ENCODE measurements at regions not wholly inside any gene's neighbourhood (a gene's known extent, or its start where the extent isn't known, plus 50 kb on each side); places are given as distances from the start of the nearest gene placed in this dataset.

DNA sequence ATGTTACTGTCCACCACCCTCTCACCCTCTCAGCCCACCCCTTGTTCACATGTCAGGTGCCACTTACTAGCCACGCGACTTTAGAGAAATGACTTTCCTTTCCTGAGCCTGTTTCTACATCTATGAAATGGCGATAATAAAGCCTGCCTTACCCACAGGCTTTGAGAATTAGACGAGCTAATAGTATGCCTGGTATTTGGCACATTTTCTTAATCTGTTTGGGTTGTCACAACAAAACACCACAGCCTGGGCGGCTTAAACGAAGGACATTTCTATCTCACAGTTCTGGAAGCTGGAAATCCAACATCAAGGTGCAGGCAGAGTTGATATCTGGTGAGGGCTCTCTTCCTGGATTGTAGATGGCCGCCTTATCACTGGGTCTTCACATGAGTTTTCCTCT, 273.9 kb upstream of the FMN2 start:
- TF ChIP-seq CTCF (IDR thresholded peaks at IDR 0.05): no peak
- no peak for TF ChIP-seq POLR2A (IDR thresholded peaks at IDR 0.05)
- TF ChIP-seq POLR2AphosphoS5 (IDR thresholded peaks at IDR 0.05): no peak
- no peak for TF ChIP-seq EP300 (IDR thresholded peaks at IDR 0.05)

All from stomach (tissue), 4 donors.